H1 (cell line): ENCODE measurements at regions not wholly inside any gene's neighbourhood (a gene's known extent, or its start where the extent isn't known, plus 50 kb on each side); places are given as distances from the start of the nearest gene placed in this dataset.
"Not testable (repeated sequence)": the region's sequence is repeated elsewhere in the genome, so short reads cannot be mapped to it uniquely, and the experiment has no call there.

Source experiments
- CTCF ChIA-PET: fragments of 300-600 bp; sonication (Branson Sonifier 250); formaldehyde crosslinking; loops from one replicate; lab custom pipeline; 2021; ENCODE audit not compliant: partially characterized antibody; lab: Charles Lee
- POLR2A ChIA-PET: fragments of 300-600 bp; sonication (Branson Sonifier 250); formaldehyde crosslinking; loops from one replicate; lab custom pipeline; 2021; ENCODE audit warnings: inconsistent platforms; ENCODE audit not compliant: partially characterized antibody; lab: Charles Lee
- DNase-seq, 2 experiments: peaks; one replicate each; pipeline versions ENCODE4 v3.0.0 to v3.0.0-alpha.2; 2010 to 2022; ENCODE audit warnings: low spot score in 2 of 2, low read depth in 1 of 2, mixed read lengths in 1 of 2
- FAIRE-seq: peaks from 2 replicates; lab custom pipeline; 2011; peaks lifted over from hg19 to GRCh38; lab: Jason Lieb, UNC
- H2AFZ ChIP-seq: 2 replicates; pipeline ENCODE4 v1.8.1; 2012; ENCODE audit warnings: low read length, inconsistent platforms
- H2AK5ac ChIP-seq: 2 replicates; pipeline ENCODE4 v1.6.1; 2013; ENCODE audit warnings: low read depth, low read length
- H2BK120ac ChIP-seq: replicated peaks from 2 replicates; pipeline ENCODE3; 2013; ENCODE audit warnings: low read depth, low read length, inconsistent platforms
- H2BK12ac ChIP-seq: 2 replicates; pipeline ENCODE4 v1.6.1; 2013; ENCODE audit warnings: low read depth, low read length
- H2BK15ac ChIP-seq: 2 replicates; pipeline ENCODE4 v1.6.1; 2013; ENCODE audit warnings: low read length
- H2BK20ac ChIP-seq: 2 replicates; pipeline ENCODE4 v1.6.1; 2013; ENCODE audit warnings: low read length
- H2BK5ac ChIP-seq: 2 replicates; pipeline ENCODE4 v1.6.1; 2013; ENCODE audit warnings: low read depth, low read length
- H3K14ac ChIP-seq: 2 replicates; pipeline ENCODE4 v1.6.1; 2013; ENCODE audit warnings: inconsistent platforms; ENCODE audit not compliant: insufficient read length
- H3K18ac ChIP-seq: 2 replicates; pipeline ENCODE4 v1.6.1; 2013; ENCODE audit warnings: low read length; ENCODE audit errors: extremely low read depth
- H3K23ac ChIP-seq: 2 replicates; pipeline ENCODE4 v1.6.1; 2013; ENCODE audit warnings: inconsistent platforms; ENCODE audit not compliant: insufficient read length
- H3K23me2 ChIP-seq: 2 replicates; pipeline ENCODE4 v1.6.1; 2013; ENCODE audit warnings: low read depth, low read length
- H3K27ac ChIP-seq: 2 replicates; pipeline ENCODE4 v1.6.1; 2011; ENCODE audit warnings: low read depth, low read length, inconsistent platforms
- H3K27me3 ChIP-seq, 4 experiments: replicated peaks in 1 of 4; 1 replicate in 1 of 4; 2 replicates in 3 of 4; pipeline versions ENCODE4 v1.6.1 to v1.8.1; 2011 to 2013; ENCODE audit warnings: low read length in 3 of 4, mild to moderate bottlenecking in 3 of 4, inconsistent platforms in 2 of 4, mixed read lengths in 2 of 4, moderate library complexity in 1 of 4; ENCODE audit not compliant: control insufficient read depth in 3 of 4, insufficient read depth in 3 of 4; ENCODE audit errors: extremely low read depth in 1 of 4
- H3K36me3 ChIP-seq, 4 experiments: 2 replicates each; pipeline versions ENCODE4 v1.6.1 to v1.8.1; 2011 to 2013; ENCODE audit warnings: mild to moderate bottlenecking in 4 of 4, low read length in 3 of 4, moderate library complexity in 2 of 4, control low read depth in 1 of 4, inconsistent platforms in 1 of 4; ENCODE audit not compliant: insufficient read depth in 4 of 4, control insufficient read depth in 2 of 4
- H3K4ac ChIP-seq: replicated peaks from 2 replicates; pipeline ENCODE3; 2013; ENCODE audit warnings: low read length, low read depth, mixed read lengths, inconsistent platforms; ENCODE audit not compliant: insufficient read length
- H3K4me1 ChIP-seq, 4 experiments: replicated peaks in 1 of 4; 1 replicate in 1 of 4; 2 replicates in 3 of 4; pipeline versions ENCODE4 v1.6.1 to v1.8.1; 2011 to 2013; ENCODE audit warnings: low read length in 3 of 4, inconsistent platforms in 2 of 4, mixed read lengths in 1 of 4; ENCODE audit not compliant: insufficient read depth in 4 of 4, control insufficient read depth in 3 of 4
- H3K4me2 ChIP-seq, 2 experiments: 2 replicates each; pipeline versions ENCODE4 v1.6.1 to v1.8.1; 2011 to 2013; ENCODE audit warnings: low read depth in 2 of 2, low read length in 2 of 2, control low read depth in 1 of 2, inconsistent platforms in 1 of 2, mild to moderate bottlenecking in 1 of 2; ENCODE audit not compliant: insufficient read depth in 1 of 2
- H3K4me3 ChIP-seq, 4 experiments: fragments of 200-600, 300-600 bp in 1 of 4; sonication (generic), shearing (Covaris generic), sonication (Bioruptor Twin) in 1 of 4; 2 replicates each; pipeline versions ENCODE4 v1.5.1 to v1.8.1; 2011 to 2016; ENCODE audit warnings: low read length in 4 of 4, low read depth in 3 of 4, control low read depth in 2 of 4, inconsistent platforms in 2 of 4, mild to moderate bottlenecking in 2 of 4, mixed read lengths in 1 of 4, moderate library complexity in 1 of 4; ENCODE audit not compliant: insufficient read depth in 2 of 4; ENCODE audit errors: extremely low read depth in 1 of 4
- H3K56ac ChIP-seq: replicated peaks from 2 replicates; pipeline ENCODE3; 2013; ENCODE audit warnings: low read depth, mild to moderate bottlenecking, mixed read lengths, low read length, inconsistent platforms; ENCODE audit not compliant: insufficient read length
- H3K79me1 ChIP-seq: 2 replicates; pipeline ENCODE4 v1.6.1; 2013; ENCODE audit warnings: low read depth, low read length, control low read depth
- H3K79me2 ChIP-seq, 2 experiments: 2 replicates each; pipeline versions ENCODE4 v1.6.1 to v1.8.1; 2012 to 2013; ENCODE audit warnings: low read length in 2 of 2, mild to moderate bottlenecking in 2 of 2, inconsistent platforms in 1 of 2; ENCODE audit not compliant: insufficient read depth in 2 of 2, control insufficient read depth in 1 of 2
- H3K9ac ChIP-seq, 4 experiments: replicated peaks in 1 of 4; 1 replicate in 1 of 4; 2 replicates in 3 of 4; pipeline versions ENCODE4 v1.6.1 to v1.8.1; 2011 to 2013; ENCODE audit warnings: low read depth in 3 of 4, low read length in 3 of 4, control low read depth in 2 of 4, mild to moderate bottlenecking in 2 of 4, moderate library complexity in 2 of 4, inconsistent platforms in 1 of 4; ENCODE audit errors: extremely low read depth in 1 of 4
- H3K9me3 ChIP-seq, 2 experiments: 2 replicates each; pipeline versions ENCODE4 v1.6.1 to v1.8.1; 2012 to 2013; ENCODE audit warnings: mild to moderate bottlenecking in 2 of 2, moderate library complexity in 2 of 2, control low read depth in 1 of 2, inconsistent platforms in 1 of 2, low read depth in 1 of 2, low read length in 1 of 2, mixed read lengths in 1 of 2; ENCODE audit not compliant: insufficient read depth in 2 of 2
- H4K20me1 ChIP-seq, 2 experiments: replicated peaks in 1 of 2; 2 replicates each; pipeline versions ENCODE3 to v1.8.1; 2011 to 2013; ENCODE audit warnings: inconsistent platforms in 2 of 2, low read length in 2 of 2, mild to moderate bottlenecking in 1 of 2; ENCODE audit not compliant: insufficient read depth in 2 of 2, control insufficient read depth in 1 of 2
- H4K5ac ChIP-seq: 2 replicates; pipeline ENCODE4 v1.6.1; 2013; ENCODE audit warnings: low read length, low read depth, mixed read lengths, inconsistent platforms; ENCODE audit not compliant: insufficient read length
- H4K8ac ChIP-seq: 2 replicates; pipeline ENCODE4 v1.8.0; 2013; ENCODE audit warnings: mild to moderate bottlenecking, moderate library complexity, low read length, inconsistent platforms; ENCODE audit not compliant: insufficient read depth; ENCODE audit errors: extremely low read depth
- H4K91ac ChIP-seq: replicated peaks from 2 replicates; pipeline ENCODE3; 2013; ENCODE audit warnings: low read length, mixed read lengths, inconsistent platforms; ENCODE audit not compliant: insufficient read length
- WGBS, 2 experiments: shearing (Covaris generic) in 1 of 2; methylation state at CpG; one replicate each; pipeline versions ENCODE4 v1.1.6 to v1.1.7; 2013 to 2015; ENCODE audit warnings: low lambda C conversion rate in 2 of 2, mixed read lengths in 2 of 2, inconsistent platforms in 1 of 2, low coverage in 1 of 2, missing lambda C conversion rate in 1 of 2; ENCODE audit not compliant: insufficient replicate concordance in 2 of 2, insufficient coverage in 1 of 2, insufficient read length in 1 of 2; ENCODE audit errors: extremely low coverage in 1 of 2, missing lambda C conversion rate in 1 of 2; 5-methylcytosine and 5-hydroxymethylcytosine counted together

DNA sequence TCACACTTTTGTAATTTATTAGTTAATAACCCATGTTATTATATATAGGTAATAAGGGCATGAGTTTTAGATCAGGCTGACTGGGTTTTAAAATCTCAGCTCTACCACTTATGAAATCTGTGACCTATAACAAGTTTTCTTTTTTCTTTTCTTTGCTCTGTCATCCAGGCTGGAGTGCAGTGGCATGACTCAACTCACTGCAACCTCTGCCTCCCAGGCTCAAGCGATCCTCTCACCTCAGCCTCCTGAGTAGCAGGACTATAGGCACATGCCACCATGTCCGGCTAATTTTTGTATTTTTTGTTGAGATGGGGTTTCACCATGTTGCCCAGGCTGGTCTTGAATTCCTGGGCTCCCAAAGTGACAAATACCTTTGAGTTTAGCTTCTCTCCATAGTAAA, 227.7 kb upstream of the KRR1 start:
- WGBS, 2 experiments = 93% methylated on average over 2 of the region's 2 CpGs; no CpG with 5 or more reads in 1 of the 2 experiments
- H3K18ac ChIP-seq, H4K91ac ChIP-seq, H3K4me2 ChIP-seq, H2AK5ac ChIP-seq, H3K4ac ChIP-seq, H3K23me2 ChIP-seq, H3K23ac ChIP-seq, H3K27ac ChIP-seq, H3K9ac ChIP-seq, H4K5ac ChIP-seq, H3K14ac ChIP-seq, H3K9me3 ChIP-seq, H2BK15ac ChIP-seq, H2AFZ ChIP-seq, H2BK20ac ChIP-seq, POLR2A ChIA-PET, DNase-seq, H2BK5ac ChIP-seq, H2BK12ac ChIP-seq, H4K20me1 ChIP-seq, H3K4me3 ChIP-seq, H4K8ac ChIP-seq, H2BK120ac ChIP-seq, H3K36me3 ChIP-seq, H3K4me1 ChIP-seq, H3K79me2 ChIP-seq, H3K56ac ChIP-seq, H3K79me1 ChIP-seq, H3K27me3 ChIP-seq, FAIRE-seq: not testable (repeated sequence)
- CTCF ChIA-PET = interaction anchor here (1.2 to 1.7 kb wide), 3 partner anchors 11 to 135 kb away, joined by 3 read pairs; no protein-coding TSS in a partner anchor
